ENCODE measurements at regions not wholly inside any gene's neighbourhood (a gene's known extent, or its start where the extent isn't known, plus 50 kb on each side); places are given as distances from the start of the nearest gene placed in this dataset.
A peak's percentile ranks its signal among the peaks of the same experiment; 100 is the strongest.

GRCh38 chr6:144654506-144654905 is 369.4 kb downstream of the UTRN start:
- no peak for DNase-seq
- H3K36me3 ChIP-seq, result no peaks in the 10 kb centered on the region; the same call in 1 of the 2 replicates
- no peaks in the 10 kb centered on the region for H3K27me3 ChIP-seq
- H3K4me1 ChIP-seq, result peaks cover 5% of the 10 kb centered on the region; the same call in 1 of the 2 replicates
- no peak for TF ChIP-seq CTCF (IDR thresholded peaks at IDR 0.05; ENCODE audit: low read depth, low read length)
- H3K9me3 ChIP-seq, result no peaks in the 10 kb centered on the region
- H3K4me3 ChIP-seq (ENCODE audit: low read depth, low read length), result no peak overlapping the region

GRCh38 chr6:144655376-144655775 is 370.2 kb downstream of the UTRN start:
- no peak for TF ChIP-seq CTCF (IDR thresholded peaks at IDR 0.05; ENCODE audit: low read depth, low read length)
- Histone ChIP-seq H3K4me1 (peaks cover 9% of the 10 kb centered on the region; the same call in 1 of the 2 replicates), H3K27me3 (no peaks in the 10 kb centered on the region), H3K4me3 (ENCODE audit: low read depth, low read length) (no peak overlapping the region), H3K36me3 (no peaks in the 10 kb centered on the region), H3K9me3 (no peaks in the 10 kb centered on the region)
- DNase-seq, result no peak

GRCh38 chr6:144657691-144658090 is 372.6 kb downstream of the UTRN start:
- no peak for TF ChIP-seq CTCF (IDR thresholded peaks at IDR 0.05; ENCODE audit: low read depth, low read length)
- no peak for DNase-seq
- H3K9me3 ChIP-seq, result no peaks in the 10 kb centered on the region
- H3K4me1 ChIP-seq, result peaks cover 15% of the 10 kb centered on the region
- H3K36me3 ChIP-seq, result no peaks in the 10 kb centered on the region
- H3K4me3 ChIP-seq (ENCODE audit: low read depth, low read length), result no peak overlapping the region
- H3K27me3 ChIP-seq, result no peaks in the 10 kb centered on the region

GRCh38 chr6:144659202-144660182 is 374.4 kb downstream of the UTRN start:
- peak overlapping the region; percentile 17; the same call in 1 of the 2 replicates for H3K4me3 ChIP-seq (ENCODE audit: low read depth, low read length)
- peak; percentile 71 for DNase-seq

GRCh38 chr6:144660561-144661115 is 375.5 kb downstream of the UTRN start:
- TF ChIP-seq CTCF (IDR thresholded peaks at IDR 0.05; ENCODE audit: low read depth, low read length), result no peak
- no peaks in the 10 kb centered on the region for H3K9me3 ChIP-seq
- DNase-seq, result peak; percentile 61
- no peaks in the 10 kb centered on the region for H3K27me3 ChIP-seq
- H3K36me3 ChIP-seq, result no peaks in the 10 kb centered on the region
- no peak overlapping the region; the same call in 1 of the 2 replicates for H3K4me3 ChIP-seq (ENCODE audit: low read depth, low read length)
- peaks cover 15% of the 10 kb centered on the region for H3K4me1 ChIP-seq

More at GRCh38 chr6:144659202-144660182, 374.4 kb downstream of the UTRN start:
- Histone ChIP-seq H3K27me3 (no peaks in the 10 kb centered on the region), H3K4me1 (peaks cover 15% of the 10 kb centered on the region), H3K36me3 (no peaks in the 10 kb centered on the region), H3K9me3 (no peaks in the 10 kb centered on the region)
- TF ChIP-seq CTCF (IDR thresholded peaks at IDR 0.05; ENCODE audit: low read depth, low read length), result no peak
